ENCODE measurements at regions not wholly inside any gene's neighbourhood (a gene's known extent, or its start where the extent isn't known, plus 50 kb on each side); places are given as distances from the start of the nearest gene placed in this dataset.

GRCh38 chr6:71388068-71388744, 99.6 kb downstream of the OGFRL1 start:
- TF ChIP-seq CTCF (IDR thresholded peaks at IDR 0.05; ENCODE audit: low read depth, low read length), result no peak
- H3K4me3 ChIP-seq (replicated peaks in 1 of 2; ENCODE audit: low read depth in 2 of 2, low read length in 2 of 2), result no peak overlapping the region
- no peak for DNase-seq (ENCODE audit: low read depth in 2 of 2)

- TF ChIP-seq CTCF (IDR thresholded peaks at IDR 0.05; ENCODE audit: low read depth, low read length), result no peak
- H3K4me3 ChIP-seq (replicated peaks in 1 of 2; ENCODE audit: low read depth in 2 of 2, low read length in 2 of 2), result no peak overlapping the region
- no peak for DNase-seq (ENCODE audit: low read depth in 2 of 2)
Measured at GRCh38 chr6:71388856-71389527, 100.4 kb downstream of the OGFRL1 start.

- no peak for DNase-seq (ENCODE audit: low read depth in 2 of 2)
- H3K4me3 ChIP-seq (replicated peaks in 1 of 2; ENCODE audit: low read depth in 2 of 2, low read length in 2 of 2), result no peak overlapping the region
- TF ChIP-seq CTCF (IDR thresholded peaks at IDR 0.05; ENCODE audit: low read depth, low read length), result no peak
Measured at GRCh38 chr6:71391126-71391525, 102.5 kb downstream of the OGFRL1 start.

GRCh38 chr6:71392276-71392675, 103.7 kb downstream of the OGFRL1 start:
- no peak for TF ChIP-seq CTCF (IDR thresholded peaks at IDR 0.05; ENCODE audit: low read depth, low read length)
- H3K4me3 ChIP-seq (replicated peaks in 1 of 2; ENCODE audit: low read depth in 2 of 2, low read length in 2 of 2), result no peak overlapping the region
- DNase-seq (ENCODE audit: low read depth in 2 of 2), result peak in 1 of 2 donors; percentile 44

- DNase-seq (ENCODE audit: low read depth in 2 of 2), result peak; percentile 34 to 67
- TF ChIP-seq CTCF (IDR thresholded peaks at IDR 0.05; ENCODE audit: low read depth, low read length), result no peak
- no peak overlapping the region for H3K4me3 ChIP-seq (replicated peaks in 1 of 2; ENCODE audit: low read depth in 2 of 2, low read length in 2 of 2)
Measured at GRCh38 chr6:71393471-71393870, 104.9 kb downstream of the OGFRL1 start.

- DNase-seq (ENCODE audit: low read depth in 2 of 2), result peak; percentile 72 to 82
- TF ChIP-seq CTCF (IDR thresholded peaks at IDR 0.05; ENCODE audit: low read depth, low read length), result no peak
- no peak overlapping the region for H3K4me3 ChIP-seq (replicated peaks in 1 of 2; ENCODE audit: low read depth in 2 of 2, low read length in 2 of 2)
Measured at GRCh38 chr6:71393981-71394432, 105.4 kb downstream of the OGFRL1 start.
